ENCODE measurements at regions not wholly inside any gene's neighbourhood (a gene's known extent, or its start where the extent isn't known, plus 50 kb on each side); places are given as distances from the start of the nearest gene placed in this dataset.

- ATAC-seq (replicated peaks) (no peak), DNase-seq (no peak)
- Mint-ChIP-seq H3K36me3 (ENCODE audit: insufficient read depth) (no peaks in the 10 kb centered on the region), H3K4me3 (no peak overlapping the region), H3K4me1 (ENCODE audit: low read depth in 2 of 2) (no peaks in the 10 kb centered on the region), H3K9me3 (peaks cover 4 to 5% of the 10 kb centered on the region in 2 donors), H3K27ac (no peak overlapping the region), H3K27me3 (no peaks in the 10 kb centered on the region)
Observed at GRCh38 chr2:58968885-58969284, 727.8 kb upstream of the FANCL start.

- DNase-seq (no peak), ATAC-seq (replicated peaks) (no peak)
- Mint-ChIP-seq H3K36me3 (ENCODE audit: insufficient read depth) (no peaks in the 10 kb centered on the region), H3K27me3 (no peaks in the 10 kb centered on the region), H3K4me3 (no peak overlapping the region), H3K27ac (no peak overlapping the region), H3K9me3 (peaks cover 4 to 5% of the 10 kb centered on the region in 2 donors), H3K4me1 (ENCODE audit: low read depth in 2 of 2) (no peaks in the 10 kb centered on the region)
Observed at GRCh38 chr2:58967736-58968135, 726.6 kb upstream of the FANCL start.

- H3K9me3 Mint-ChIP-seq, result peaks cover 4 to 5% of the 10 kb centered on the region in 2 donors
- no peak overlapping the region for H3K4me3 Mint-ChIP-seq
- DNase-seq (no peak), ATAC-seq (replicated peaks) (no peak)
- no peaks in the 10 kb centered on the region for H3K27me3 Mint-ChIP-seq
- H3K27ac Mint-ChIP-seq, result no peak overlapping the region
- H3K36me3 Mint-ChIP-seq (ENCODE audit: insufficient read depth), result no peaks in the 10 kb centered on the region
- H3K4me1 Mint-ChIP-seq (ENCODE audit: low read depth in 2 of 2), result no peaks in the 10 kb centered on the region
Observed at GRCh38 chr2:58965602-58966001, 724.5 kb upstream of the FANCL start.

GRCh38 chr2:58959996-58960395, 718.9 kb upstream of the FANCL start:
- Mint-ChIP-seq H3K4me3 (no peak overlapping the region), H3K27ac (no peak overlapping the region), H3K36me3 (ENCODE audit: insufficient read depth) (peaks cover 4% of the 10 kb centered on the region), H3K27me3 (no peaks in the 10 kb centered on the region), H3K4me1 (ENCODE audit: low read depth in 2 of 2) (no peaks in the 10 kb centered on the region), H3K9me3 (no peaks in the 10 kb centered on the region)
- no peak for ATAC-seq (replicated peaks)
- DNase-seq, result no peak

- H3K4me3 Mint-ChIP-seq, result no peak overlapping the region
- no peaks in the 10 kb centered on the region for H3K9me3 Mint-ChIP-seq
- H3K27ac Mint-ChIP-seq, result no peak overlapping the region
- H3K4me1 Mint-ChIP-seq (ENCODE audit: low read depth in 2 of 2), result no peaks in the 10 kb centered on the region
- DNase-seq (no peak), ATAC-seq (replicated peaks) (no peak)
- no peaks in the 10 kb centered on the region for H3K27me3 Mint-ChIP-seq
- peaks cover 4% of the 10 kb centered on the region for H3K36me3 Mint-ChIP-seq (ENCODE audit: insufficient read depth)
Observed at GRCh38 chr2:58957188-58957840, 716.2 kb upstream of the FANCL start.

- Mint-ChIP-seq H3K4me3 (no peak overlapping the region), H3K36me3 (ENCODE audit: insufficient read depth) (peaks cover 4% of the 10 kb centered on the region), H3K27ac (no peak overlapping the region), H3K9me3 (peaks cover 0 to 2% of the 10 kb centered on the region in 2 donors), H3K27me3 (no peaks in the 10 kb centered on the region), H3K4me1 (ENCODE audit: low read depth in 2 of 2) (no peaks in the 10 kb centered on the region)
- ATAC-seq (replicated peaks) (no peak), DNase-seq (no peak)
Observed at GRCh38 chr2:58954880-58955385, 713.8 kb upstream of the FANCL start.

GRCh38 chr2:58951722-58952121, 710.6 kb upstream of the FANCL start:
- DNase-seq (no peak), ATAC-seq (replicated peaks) (no peak)
- no peaks in the 10 kb centered on the region for H3K27me3 Mint-ChIP-seq
- no peaks in the 10 kb centered on the region for H3K4me1 Mint-ChIP-seq (ENCODE audit: low read depth in 2 of 2)
- no peak overlapping the region for H3K27ac Mint-ChIP-seq
- H3K4me3 Mint-ChIP-seq, result no peak overlapping the region
- no peaks in the 10 kb centered on the region for H3K36me3 Mint-ChIP-seq (ENCODE audit: insufficient read depth)
- H3K9me3 Mint-ChIP-seq, result peaks cover 0 to 5% of the 10 kb centered on the region in 2 donors

- ATAC-seq (replicated peaks), result no peak
- H3K9me3 Mint-ChIP-seq, result peaks cover 0 to 5% of the 10 kb centered on the region in 2 donors
Observed at GRCh38 chr2:58950795-58951462, 709.8 kb upstream of the FANCL start.

GRCh38 chr2:58939388-58939787, 698.3 kb upstream of the FANCL start:
- no peak for ATAC-seq (replicated peaks)
- Mint-ChIP-seq H3K9me3 (peaks cover 0 to 8% of the 10 kb centered on the region in 2 donors), H3K4me3 (no peak overlapping the region), H3K27ac (no peak overlapping the region), H3K27me3 (no peaks in the 10 kb centered on the region), H3K36me3 (ENCODE audit: insufficient read depth) (no peaks in the 10 kb centered on the region), H3K4me1 (ENCODE audit: low read depth in 2 of 2) (no peaks in the 10 kb centered on the region)
- no peak for DNase-seq

More at GRCh38 chr2:58950795-58951462, 709.8 kb upstream of the FANCL start:
- H3K27me3 Mint-ChIP-seq, result no peaks in the 10 kb centered on the region
- no peaks in the 10 kb centered on the region for H3K4me1 Mint-ChIP-seq (ENCODE audit: low read depth in 2 of 2)
- no peak for DNase-seq
- no peak overlapping the region for H3K4me3 Mint-ChIP-seq
- H3K36me3 Mint-ChIP-seq (ENCODE audit: insufficient read depth), result no peaks in the 10 kb centered on the region
- H3K27ac Mint-ChIP-seq, result no peak overlapping the region

GRCh38 chr2:58938988-58939387, 697.9 kb upstream of the FANCL start:
- ATAC-seq (replicated peaks) (no peak), DNase-seq (no peak)
- Mint-ChIP-seq H3K4me3 (no peak overlapping the region), H3K36me3 (ENCODE audit: insufficient read depth) (no peaks in the 10 kb centered on the region), H3K4me1 (ENCODE audit: low read depth in 2 of 2) (no peaks in the 10 kb centered on the region), H3K9me3 (peaks cover 0 to 11% of the 10 kb centered on the region in 2 donors), H3K27ac (no peak overlapping the region), H3K27me3 (no peaks in the 10 kb centered on the region)

- Mint-ChIP-seq H3K4me3 (no peak overlapping the region), H3K27me3 (no peaks in the 10 kb centered on the region), H3K36me3 (ENCODE audit: insufficient read depth) (no peaks in the 10 kb centered on the region), H3K4me1 (ENCODE audit: low read depth in 2 of 2) (no peaks in the 10 kb centered on the region), H3K27ac (no peak overlapping the region), H3K9me3 (peaks cover 0 to 7% of the 10 kb centered on the region in 2 donors)
- no peak for ATAC-seq (replicated peaks)
- no peak for DNase-seq
Observed at GRCh38 chr2:58932801-58933200, 691.7 kb upstream of the FANCL start.

GRCh38 chr2:58930537-58930936, 689.4 kb upstream of the FANCL start:
- Mint-ChIP-seq H3K27me3 (no peaks in the 10 kb centered on the region), H3K4me3 (no peak overlapping the region), H3K36me3 (ENCODE audit: insufficient read depth) (no peaks in the 10 kb centered on the region), H3K27ac (no peak overlapping the region), H3K4me1 (ENCODE audit: low read depth in 2 of 2) (no peaks in the 10 kb centered on the region), H3K9me3 (peaks cover 0 to 7% of the 10 kb centered on the region in 2 donors)
- DNase-seq, result no peak
- ATAC-seq (replicated peaks), result no peak

- DNase-seq, result no peak
- Mint-ChIP-seq H3K27ac (no peak overlapping the region), H3K4me1 (ENCODE audit: low read depth in 2 of 2) (no peaks in the 10 kb centered on the region), H3K36me3 (ENCODE audit: insufficient read depth) (no peaks in the 10 kb centered on the region), H3K4me3 (no peak overlapping the region), H3K9me3 (peaks cover 5 to 11% of the 10 kb centered on the region in 2 donors), H3K27me3 (no peaks in the 10 kb centered on the region)
- ATAC-seq (replicated peaks), result no peak
Observed at GRCh38 chr2:58928973-58929372, 687.8 kb upstream of the FANCL start.

- Mint-ChIP-seq H3K36me3 (ENCODE audit: insufficient read depth) (no peaks in the 10 kb centered on the region), H3K4me1 (ENCODE audit: low read depth in 2 of 2) (no peaks in the 10 kb centered on the region), H3K9me3 (peaks cover 2 to 14% of the 10 kb centered on the region in 2 donors), H3K4me3 (no peak overlapping the region), H3K27ac (no peak overlapping the region), H3K27me3 (no peaks in the 10 kb centered on the region)
- ATAC-seq (replicated peaks) (no peak), DNase-seq (no peak)
Observed at GRCh38 chr2:58928391-58928790, 687.3 kb upstream of the FANCL start.
